GM18873 (cell line): ENCODE measurements at regions not wholly inside any gene's neighbourhood (a gene's known extent, or its start where the extent isn't known, plus 50 kb on each side); places are given as distances from the start of the nearest gene placed in this dataset.
"Not testable (repeated sequence)": the region's sequence is repeated elsewhere in the genome, so short reads cannot be mapped to it uniquely, and the experiment has no call there.

ENCODE experiments used
- ATAC-seq: cut with Tn5 transposase; IDR thresholded peaks from one replicate; pipeline ENCODE4 v1.9.1; 2021; ENCODE audit warnings: mild to moderate bottlenecking, moderate library complexity, moderate number of reproducible peaks; ENCODE audit not compliant: unreplicated experiment, low FRiP score

DNA sequence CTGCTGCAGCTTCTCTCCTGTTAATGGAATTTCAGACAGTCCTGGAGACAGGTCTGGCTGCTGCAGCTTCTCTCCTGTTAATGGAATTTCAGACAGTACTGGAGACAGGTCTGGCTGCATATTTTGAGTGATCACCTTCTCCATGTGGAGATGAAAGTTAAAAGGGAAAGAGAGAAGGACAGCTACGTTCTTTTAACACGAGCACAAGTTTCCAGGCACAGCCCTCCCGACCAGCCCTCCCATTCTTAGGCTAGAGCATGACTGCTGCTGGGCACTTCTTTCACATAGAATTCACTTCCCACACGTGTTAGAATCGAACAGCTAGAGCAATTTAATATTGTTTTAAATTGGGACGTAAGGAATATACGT, 133.3 kb upstream of the DMRT1 start:
- ATAC-seq = no peak

DNA sequence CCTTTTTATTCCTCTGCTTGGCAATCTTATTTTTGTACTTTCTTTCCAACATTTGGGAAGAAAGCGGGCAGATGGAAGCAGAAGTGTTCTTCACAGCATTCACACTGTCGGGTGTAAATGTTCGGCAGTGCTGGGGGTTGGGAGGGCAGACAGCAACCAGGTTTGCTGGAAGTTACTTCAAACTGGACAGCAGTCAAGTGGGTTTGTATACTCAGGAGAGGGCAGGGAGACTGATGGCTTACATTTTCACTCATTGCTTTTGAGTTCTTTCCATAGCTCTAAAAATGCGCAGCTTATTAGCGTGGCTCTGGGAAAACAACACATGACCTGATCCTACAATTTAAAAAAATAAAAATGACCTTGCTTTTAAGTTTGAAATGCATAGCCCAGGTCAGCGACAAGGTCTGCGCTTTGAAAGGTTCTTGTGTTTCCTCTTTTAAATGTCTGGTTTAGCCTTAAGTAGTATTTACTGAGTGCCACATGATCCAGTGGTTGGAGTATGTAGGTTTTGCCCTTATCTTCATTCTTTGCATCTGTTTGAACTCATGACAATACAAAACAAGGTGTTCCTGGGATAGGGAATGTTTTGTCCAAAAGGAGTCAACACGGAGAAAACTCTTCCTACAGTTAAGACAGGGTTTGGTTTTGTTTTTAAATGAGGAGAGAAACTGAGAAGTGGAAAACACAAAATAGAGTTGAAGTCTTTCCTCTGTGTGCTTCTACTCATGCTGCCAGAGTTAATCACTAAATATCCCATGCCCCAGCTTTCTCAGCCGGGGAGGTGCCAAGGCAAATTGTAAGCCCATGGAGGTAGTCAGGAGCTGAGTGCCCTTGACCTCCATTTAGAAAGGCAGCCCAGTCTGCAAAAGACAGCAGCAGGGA, 132.7 kb upstream of the DMRT1 start:
- no peak for ATAC-seq

DNA sequence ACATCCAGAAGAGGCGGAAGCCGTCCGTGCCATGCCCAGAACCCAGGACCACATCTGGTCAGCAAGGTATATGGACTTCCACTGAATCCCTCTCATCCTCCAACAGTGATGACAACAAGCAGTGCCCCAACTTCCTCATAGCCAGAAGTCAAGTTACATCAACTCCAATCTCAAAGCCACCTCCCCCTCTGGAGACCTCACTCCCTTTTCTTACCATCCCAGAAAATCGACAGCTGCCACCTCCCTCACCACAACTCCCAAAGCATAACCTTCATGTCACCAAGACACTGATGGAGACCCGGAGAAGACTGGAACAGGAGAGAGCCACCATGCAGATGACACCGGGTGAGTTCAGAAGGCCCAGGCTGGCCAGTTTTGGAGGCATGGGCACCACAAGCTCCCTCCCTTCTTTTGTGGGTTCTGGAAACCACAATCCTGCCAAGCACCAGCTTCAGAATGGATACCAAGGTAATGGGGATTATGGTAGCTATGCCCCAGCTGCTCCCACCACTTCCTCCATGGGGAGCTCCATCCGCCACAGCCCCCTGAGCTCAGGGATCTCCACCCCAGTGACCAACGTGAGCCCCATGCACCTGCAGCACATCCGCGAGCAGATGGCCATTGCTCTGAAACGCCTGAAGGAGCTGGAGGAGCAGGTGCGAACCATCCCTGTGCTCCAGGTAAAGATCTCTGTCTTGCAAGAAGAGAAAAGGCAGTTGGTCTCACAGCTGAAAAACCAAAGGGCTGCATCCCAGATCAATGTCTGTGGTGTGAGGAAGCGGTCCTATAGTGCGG, 130.3 kb upstream of the DMRT1 start:
- ATAC-seq = no peak

- ATAC-seq = no peak
Measured at GRCh38 chr9:711761-712553, 129.5 kb upstream of the DMRT1 start.

DNA sequence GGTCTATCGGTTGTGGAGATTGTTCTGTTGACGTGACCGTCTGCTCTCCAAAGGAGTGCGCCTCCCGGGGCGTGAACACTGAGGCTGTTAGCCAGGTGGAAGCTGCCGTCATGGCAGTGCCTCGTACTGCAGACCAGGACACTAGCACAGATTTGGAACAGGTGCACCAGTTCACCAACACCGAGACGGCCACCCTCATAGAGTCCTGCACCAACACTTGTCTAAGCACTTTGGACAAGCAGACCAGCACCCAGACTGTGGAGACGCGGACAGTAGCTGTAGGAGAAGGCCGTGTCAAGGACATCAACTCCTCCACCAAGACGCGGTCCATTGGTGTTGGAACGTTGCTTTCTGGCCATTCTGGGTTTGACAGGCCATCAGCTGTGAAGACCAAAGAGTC, 128.9 kb upstream of the DMRT1 start:
- no peak for ATAC-seq

GRCh38 chr9:713091-713490, 128.4 kb upstream of the DMRT1 start:
- no peak for ATAC-seq

DNA sequence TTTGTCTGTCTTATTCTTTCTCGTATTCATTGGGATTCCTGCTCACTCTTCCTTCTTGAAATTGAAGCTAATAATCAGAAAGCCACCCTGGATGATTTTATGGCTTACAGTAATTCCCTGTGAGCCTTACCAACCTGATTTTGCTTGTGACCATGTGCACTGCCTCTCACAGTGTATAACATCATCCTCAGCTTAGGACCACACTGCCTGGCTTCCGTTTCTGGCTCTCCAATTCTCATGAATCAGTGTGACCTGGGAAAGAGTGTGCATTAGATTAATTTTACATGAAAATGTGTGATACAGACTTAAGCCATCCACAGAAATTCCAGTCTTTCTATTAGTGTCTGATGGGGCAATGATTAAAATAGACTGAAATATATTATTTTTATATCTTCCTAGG, 126.8 kb upstream of the DMRT1 start:
- no peak for ATAC-seq

- ATAC-seq = no peak
Measured at GRCh38 chr9:715300-715699, 126.2 kb upstream of the DMRT1 start.

DNA sequence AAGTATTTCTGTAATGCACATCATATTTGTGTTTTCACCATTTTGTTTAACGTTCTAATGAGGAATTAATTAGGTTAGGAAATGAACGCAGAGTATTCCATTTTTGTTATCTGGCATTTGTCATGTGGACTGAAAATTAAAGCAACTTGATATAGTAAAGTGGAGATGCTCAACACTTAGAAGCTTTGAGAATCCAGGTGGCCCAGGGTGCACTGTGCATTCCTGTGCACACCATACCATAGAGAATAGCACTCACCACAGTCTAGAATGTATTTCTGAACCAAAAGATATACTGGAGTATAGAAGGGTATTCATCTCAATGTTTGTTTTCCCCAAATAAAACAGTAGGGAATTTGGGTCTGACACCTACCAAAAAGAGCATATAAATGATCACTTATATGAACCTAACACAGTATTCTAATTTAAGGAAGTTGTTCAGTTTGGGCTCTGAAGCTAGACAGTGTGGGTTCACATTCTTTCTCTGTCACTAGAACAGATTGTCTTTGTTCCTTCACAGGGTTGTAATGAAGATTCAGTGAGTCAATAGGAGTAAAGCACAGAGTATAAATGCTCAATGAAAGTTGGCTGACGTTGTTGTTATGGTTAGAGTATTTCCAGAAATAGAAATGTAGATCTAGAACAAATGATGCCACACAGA, 125.6 kb upstream of the DMRT1 start:
- no peak for ATAC-seq

DNA sequence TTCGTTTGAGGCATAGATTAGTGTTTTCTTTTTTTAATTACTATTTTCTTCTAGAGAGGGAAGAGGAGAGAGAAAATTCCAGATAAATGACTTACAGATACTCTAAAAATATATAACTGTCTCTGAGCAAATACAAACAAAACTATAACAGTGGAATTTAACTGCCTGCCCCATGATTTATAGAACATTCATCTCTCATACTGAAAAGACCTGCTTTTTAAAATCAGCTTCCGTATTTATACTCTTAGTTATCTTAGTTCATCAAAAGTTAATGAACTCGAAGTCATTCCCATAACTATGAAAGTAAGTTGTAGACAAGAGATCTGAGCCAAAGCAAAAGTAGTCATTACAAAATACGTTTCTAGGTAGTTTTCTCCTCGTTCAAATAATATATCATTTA, 123.8 kb upstream of the DMRT1 start:
- no peak for ATAC-seq

- no peak for ATAC-seq
Measured at GRCh38 chr9:720239-720881, 121.1 kb upstream of the DMRT1 start.

GRCh38 chr9:722388-722980, 119.0 kb upstream of the DMRT1 start:
- no peak for ATAC-seq

GRCh38 chr9:724461-724860, 117.0 kb upstream of the DMRT1 start:
- not testable (repeated sequence) for ATAC-seq

DNA sequence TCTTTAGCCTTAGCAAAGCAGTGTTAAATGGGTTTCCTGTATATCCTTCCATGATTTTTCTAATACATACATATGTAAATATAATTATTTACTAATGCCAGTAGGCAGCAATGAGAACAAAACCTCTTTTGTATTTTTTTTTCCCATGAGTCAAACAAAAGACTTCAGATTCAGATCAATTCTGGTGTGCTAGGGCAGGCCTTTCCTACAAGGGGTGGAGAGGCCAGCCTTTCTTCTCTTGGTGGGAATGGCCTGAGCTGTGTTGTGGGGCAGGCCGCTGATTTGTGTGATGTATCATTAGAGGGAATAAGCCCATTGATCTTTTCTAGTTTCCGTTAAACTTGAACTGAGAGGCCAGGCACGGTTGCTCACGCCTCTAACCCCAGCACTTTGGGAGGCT, 115.5 kb upstream of the DMRT1 start:
- ATAC-seq = no peak

- ATAC-seq = no peak
Measured at GRCh38 chr9:727767-728166, 113.7 kb upstream of the DMRT1 start.

GRCh38 chr9:728535-728934, 113.0 kb upstream of the DMRT1 start:
- ATAC-seq = no peak

DNA sequence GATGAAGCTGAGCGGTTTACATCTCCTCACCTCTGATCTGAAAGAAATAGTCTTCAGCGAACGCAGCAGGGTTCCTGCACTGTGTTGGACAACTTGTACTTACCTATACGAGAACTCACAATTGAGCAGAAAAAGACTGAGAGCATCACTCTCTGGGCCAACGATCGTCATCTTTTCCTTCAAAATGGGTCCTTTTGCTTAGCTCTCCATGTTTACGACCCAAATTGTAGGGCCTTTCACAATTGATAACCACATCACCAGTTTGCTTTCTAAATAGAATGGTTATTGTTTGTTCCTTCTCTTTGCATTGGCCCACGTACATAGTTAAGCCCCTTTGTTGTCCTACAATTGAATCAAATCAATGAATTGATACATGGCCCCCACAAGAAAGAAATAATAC, 110.0 kb upstream of the DMRT1 start:
- ATAC-seq = no peak

DNA sequence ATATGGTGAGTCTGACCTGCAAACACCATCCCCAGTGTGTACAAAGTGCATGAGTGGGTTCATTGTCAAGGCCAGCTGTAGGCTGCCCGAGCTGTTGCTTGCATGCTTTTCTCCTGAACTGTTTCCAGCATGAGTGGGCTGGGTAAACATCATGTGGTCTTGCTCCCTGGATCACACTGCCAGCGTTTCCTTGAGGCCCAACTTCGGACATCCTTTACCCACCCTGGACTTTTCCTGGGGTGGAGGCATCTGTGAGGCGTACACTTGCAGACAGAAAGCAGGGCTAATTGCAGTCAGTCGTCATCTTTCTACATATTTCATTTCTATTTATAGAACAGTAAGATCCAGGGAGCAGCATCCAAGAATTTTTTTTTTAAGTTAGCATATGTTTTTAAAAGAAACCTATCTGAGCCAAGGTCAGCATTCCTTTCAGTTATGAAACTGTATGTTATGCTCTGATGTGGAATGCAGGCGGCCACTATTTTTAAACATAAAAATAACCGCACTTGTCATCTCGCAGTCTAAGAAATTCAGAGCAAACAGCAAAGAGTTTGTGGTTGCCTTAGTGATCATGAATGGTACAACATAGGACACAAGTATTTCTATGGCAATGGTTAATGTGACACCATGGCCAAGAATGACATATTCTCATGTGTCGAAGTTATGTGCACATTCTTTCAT, 106.5 kb upstream of the DMRT1 start:
- ATAC-seq = no peak
